H1 (cell line): ENCODE measurements at regions not wholly inside any gene's neighbourhood (a gene's known extent, or its start where the extent isn't known, plus 50 kb on each side); places are given as distances from the start of the nearest gene placed in this dataset.
"Not testable (repeated sequence)": the region's sequence is repeated elsewhere in the genome, so short reads cannot be mapped to it uniquely, and the experiment has no call there.

Experiments
- CTCF ChIA-PET: fragments of 300-600 bp; sonication (Branson Sonifier 250); formaldehyde crosslinking; loops from one replicate; lab custom pipeline; 2021; ENCODE audit not compliant: partially characterized antibody; lab: Charles Lee
- POLR2A ChIA-PET: fragments of 300-600 bp; sonication (Branson Sonifier 250); formaldehyde crosslinking; loops from one replicate; lab custom pipeline; 2021; ENCODE audit warnings: inconsistent platforms; ENCODE audit not compliant: partially characterized antibody; lab: Charles Lee
- DNase-seq, 2 experiments: peaks; one replicate each; pipeline versions ENCODE4 v3.0.0 to v3.0.0-alpha.2; 2010 to 2022; ENCODE audit warnings: low spot score in 2 of 2, low read depth in 1 of 2, mixed read lengths in 1 of 2
- FAIRE-seq: peaks from 2 replicates; lab custom pipeline; 2011; peaks lifted over from hg19 to GRCh38; lab: Jason Lieb, UNC
- H2AFZ ChIP-seq: 2 replicates; pipeline ENCODE4 v1.8.1; 2012; ENCODE audit warnings: low read length, inconsistent platforms
- H2AK5ac ChIP-seq: 2 replicates; pipeline ENCODE4 v1.6.1; 2013; ENCODE audit warnings: low read depth, low read length
- H2BK120ac ChIP-seq: replicated peaks from 2 replicates; pipeline ENCODE3; 2013; ENCODE audit warnings: low read depth, low read length, inconsistent platforms
- H2BK12ac ChIP-seq: 2 replicates; pipeline ENCODE4 v1.6.1; 2013; ENCODE audit warnings: low read depth, low read length
- H2BK15ac ChIP-seq: 2 replicates; pipeline ENCODE4 v1.6.1; 2013; ENCODE audit warnings: low read length
- H2BK20ac ChIP-seq: 2 replicates; pipeline ENCODE4 v1.6.1; 2013; ENCODE audit warnings: low read length
- H2BK5ac ChIP-seq: 2 replicates; pipeline ENCODE4 v1.6.1; 2013; ENCODE audit warnings: low read depth, low read length
- H3K14ac ChIP-seq: 2 replicates; pipeline ENCODE4 v1.6.1; 2013; ENCODE audit warnings: inconsistent platforms; ENCODE audit not compliant: insufficient read length
- H3K18ac ChIP-seq: 2 replicates; pipeline ENCODE4 v1.6.1; 2013; ENCODE audit warnings: low read length; ENCODE audit errors: extremely low read depth
- H3K23ac ChIP-seq: 2 replicates; pipeline ENCODE4 v1.6.1; 2013; ENCODE audit warnings: inconsistent platforms; ENCODE audit not compliant: insufficient read length
- H3K23me2 ChIP-seq: 2 replicates; pipeline ENCODE4 v1.6.1; 2013; ENCODE audit warnings: low read depth, low read length
- H3K27ac ChIP-seq: 2 replicates; pipeline ENCODE4 v1.6.1; 2011; ENCODE audit warnings: low read depth, low read length, inconsistent platforms
- H3K27me3 ChIP-seq, 4 experiments: replicated peaks in 1 of 4; 1 replicate in 1 of 4; 2 replicates in 3 of 4; pipeline versions ENCODE4 v1.6.1 to v1.8.1; 2011 to 2013; ENCODE audit warnings: low read length in 3 of 4, mild to moderate bottlenecking in 3 of 4, inconsistent platforms in 2 of 4, mixed read lengths in 2 of 4, moderate library complexity in 1 of 4; ENCODE audit not compliant: control insufficient read depth in 3 of 4, insufficient read depth in 3 of 4; ENCODE audit errors: extremely low read depth in 1 of 4
- H3K36me3 ChIP-seq, 4 experiments: 2 replicates each; pipeline versions ENCODE4 v1.6.1 to v1.8.1; 2011 to 2013; ENCODE audit warnings: mild to moderate bottlenecking in 4 of 4, low read length in 3 of 4, moderate library complexity in 2 of 4, control low read depth in 1 of 4, inconsistent platforms in 1 of 4; ENCODE audit not compliant: insufficient read depth in 4 of 4, control insufficient read depth in 2 of 4
- H3K4ac ChIP-seq: replicated peaks from 2 replicates; pipeline ENCODE3; 2013; ENCODE audit warnings: low read length, low read depth, mixed read lengths, inconsistent platforms; ENCODE audit not compliant: insufficient read length
- H3K4me1 ChIP-seq, 4 experiments: replicated peaks in 1 of 4; 1 replicate in 1 of 4; 2 replicates in 3 of 4; pipeline versions ENCODE4 v1.6.1 to v1.8.1; 2011 to 2013; ENCODE audit warnings: low read length in 3 of 4, inconsistent platforms in 2 of 4, mixed read lengths in 1 of 4; ENCODE audit not compliant: insufficient read depth in 4 of 4, control insufficient read depth in 3 of 4
- H3K4me2 ChIP-seq, 2 experiments: 2 replicates each; pipeline versions ENCODE4 v1.6.1 to v1.8.1; 2011 to 2013; ENCODE audit warnings: low read depth in 2 of 2, low read length in 2 of 2, control low read depth in 1 of 2, inconsistent platforms in 1 of 2, mild to moderate bottlenecking in 1 of 2; ENCODE audit not compliant: insufficient read depth in 1 of 2
- H3K4me3 ChIP-seq, 4 experiments: fragments of 200-600, 300-600 bp in 1 of 4; sonication (generic), shearing (Covaris generic), sonication (Bioruptor Twin) in 1 of 4; 2 replicates each; pipeline versions ENCODE4 v1.5.1 to v1.8.1; 2011 to 2016; ENCODE audit warnings: low read length in 4 of 4, low read depth in 3 of 4, control low read depth in 2 of 4, inconsistent platforms in 2 of 4, mild to moderate bottlenecking in 2 of 4, mixed read lengths in 1 of 4, moderate library complexity in 1 of 4; ENCODE audit not compliant: insufficient read depth in 2 of 4; ENCODE audit errors: extremely low read depth in 1 of 4
- H3K56ac ChIP-seq: replicated peaks from 2 replicates; pipeline ENCODE3; 2013; ENCODE audit warnings: low read depth, mild to moderate bottlenecking, mixed read lengths, low read length, inconsistent platforms; ENCODE audit not compliant: insufficient read length
- H3K79me1 ChIP-seq: 2 replicates; pipeline ENCODE4 v1.6.1; 2013; ENCODE audit warnings: low read depth, low read length, control low read depth
- H3K79me2 ChIP-seq, 2 experiments: 2 replicates each; pipeline versions ENCODE4 v1.6.1 to v1.8.1; 2012 to 2013; ENCODE audit warnings: low read length in 2 of 2, mild to moderate bottlenecking in 2 of 2, inconsistent platforms in 1 of 2; ENCODE audit not compliant: insufficient read depth in 2 of 2, control insufficient read depth in 1 of 2
- H3K9ac ChIP-seq, 4 experiments: replicated peaks in 1 of 4; 1 replicate in 1 of 4; 2 replicates in 3 of 4; pipeline versions ENCODE4 v1.6.1 to v1.8.1; 2011 to 2013; ENCODE audit warnings: low read depth in 3 of 4, low read length in 3 of 4, control low read depth in 2 of 4, mild to moderate bottlenecking in 2 of 4, moderate library complexity in 2 of 4, inconsistent platforms in 1 of 4; ENCODE audit errors: extremely low read depth in 1 of 4
- H3K9me3 ChIP-seq, 2 experiments: 2 replicates each; pipeline versions ENCODE4 v1.6.1 to v1.8.1; 2012 to 2013; ENCODE audit warnings: mild to moderate bottlenecking in 2 of 2, moderate library complexity in 2 of 2, control low read depth in 1 of 2, inconsistent platforms in 1 of 2, low read depth in 1 of 2, low read length in 1 of 2, mixed read lengths in 1 of 2; ENCODE audit not compliant: insufficient read depth in 2 of 2
- H4K20me1 ChIP-seq, 2 experiments: replicated peaks in 1 of 2; 2 replicates each; pipeline versions ENCODE3 to v1.8.1; 2011 to 2013; ENCODE audit warnings: inconsistent platforms in 2 of 2, low read length in 2 of 2, mild to moderate bottlenecking in 1 of 2; ENCODE audit not compliant: insufficient read depth in 2 of 2, control insufficient read depth in 1 of 2
- H4K5ac ChIP-seq: 2 replicates; pipeline ENCODE4 v1.6.1; 2013; ENCODE audit warnings: low read length, low read depth, mixed read lengths, inconsistent platforms; ENCODE audit not compliant: insufficient read length
- H4K8ac ChIP-seq: 2 replicates; pipeline ENCODE4 v1.8.0; 2013; ENCODE audit warnings: mild to moderate bottlenecking, moderate library complexity, low read length, inconsistent platforms; ENCODE audit not compliant: insufficient read depth; ENCODE audit errors: extremely low read depth
- H4K91ac ChIP-seq: replicated peaks from 2 replicates; pipeline ENCODE3; 2013; ENCODE audit warnings: low read length, mixed read lengths, inconsistent platforms; ENCODE audit not compliant: insufficient read length
- WGBS, 2 experiments: shearing (Covaris generic) in 1 of 2; methylation state at CpG; one replicate each; pipeline versions ENCODE4 v1.1.6 to v1.1.7; 2013 to 2015; ENCODE audit warnings: low lambda C conversion rate in 2 of 2, mixed read lengths in 2 of 2, inconsistent platforms in 1 of 2, low coverage in 1 of 2, missing lambda C conversion rate in 1 of 2; ENCODE audit not compliant: insufficient replicate concordance in 2 of 2, insufficient coverage in 1 of 2, insufficient read length in 1 of 2; ENCODE audit errors: extremely low coverage in 1 of 2, missing lambda C conversion rate in 1 of 2; 5-methylcytosine and 5-hydroxymethylcytosine counted together

- H2BK15ac ChIP-seq, H3K36me3 ChIP-seq, H4K20me1 ChIP-seq, POLR2A ChIA-PET, H2BK12ac ChIP-seq, H3K27ac ChIP-seq, H2AK5ac ChIP-seq, FAIRE-seq, H3K9ac ChIP-seq, H3K4me3 ChIP-seq, H3K4me1 ChIP-seq, H4K5ac ChIP-seq, H3K4me2 ChIP-seq, H3K23me2 ChIP-seq, H2BK120ac ChIP-seq, H3K79me1 ChIP-seq, H2BK20ac ChIP-seq, H2BK5ac ChIP-seq, H3K18ac ChIP-seq, H3K14ac ChIP-seq, H3K79me2 ChIP-seq, H3K56ac ChIP-seq, CTCF ChIA-PET, H2AFZ ChIP-seq, DNase-seq, H3K4ac ChIP-seq, H3K27me3 ChIP-seq, H4K8ac ChIP-seq, H3K23ac ChIP-seq, H4K91ac ChIP-seq: not testable (repeated sequence)
- H3K9me3 ChIP-seq = peaks cover 5 to 79% of the 10 kb centered on the region in 2 experiments; a peak in 2 of 4 replicates
- 86% methylated on average over 9 of the region's 13 CpGs; no CpG with 5 or more reads in 1 of the 2 experiments for WGBS, 2 experiments
Measured at GRCh38 chr17:22204076-22204475, 511.8 kb downstream of the KCNJ18 start.

- H4K5ac ChIP-seq, H3K18ac ChIP-seq, H3K79me1 ChIP-seq, H3K23ac ChIP-seq, H2BK5ac ChIP-seq, H3K27ac ChIP-seq, H2BK20ac ChIP-seq, H4K8ac ChIP-seq, DNase-seq, H2BK15ac ChIP-seq, FAIRE-seq, H4K20me1 ChIP-seq, H4K91ac ChIP-seq, H3K79me2 ChIP-seq, H2AFZ ChIP-seq, CTCF ChIA-PET, H2AK5ac ChIP-seq, H3K4me1 ChIP-seq, H3K56ac ChIP-seq, H3K36me3 ChIP-seq, H3K23me2 ChIP-seq, H3K27me3 ChIP-seq, H2BK120ac ChIP-seq, POLR2A ChIA-PET, H3K4me2 ChIP-seq, H3K4ac ChIP-seq, H3K9ac ChIP-seq, H3K14ac ChIP-seq, H2BK12ac ChIP-seq, H3K4me3 ChIP-seq: not testable (repeated sequence)
- H3K9me3 ChIP-seq = peaks cover 3 to 71% of the 10 kb centered on the region in 2 experiments; a peak in 3 of 4 replicates
- WGBS, 2 experiments = 82% methylated on average over 8 of the region's 12 CpGs; no CpG with 5 or more reads in 1 of the 2 experiments
Measured at GRCh38 chr17:22210212-22210611, 517.9 kb downstream of the KCNJ18 start.
